Lower lobe of right lung (tissue), 2 donors: ENCODE measurements at regions not wholly inside any gene's neighbourhood (a gene's known extent, or its start where the extent isn't known, plus 50 kb on each side); places are given as distances from the start of the nearest gene placed in this dataset.

ENCODE experiments used
- ATAC-seq, 2 donors: fragments of 200-7000 bp; cut with Tn5 transposase; one replicate each; pipeline ENCODE4 v1.9.1; 2020 to 2022; ENCODE audit warnings: mild to moderate bottlenecking in 2 of 2, moderate library complexity in 2 of 2
- DNase-seq: peaks from one replicate; pipeline ENCODE4 v3.0.0-alpha.2; 2020
- H3K27ac ChIP-seq: fragments of 200-600 bp; one replicate; pipeline ENCODE4 v1.8.0; 2022
- H3K27me3 ChIP-seq: fragments of 200-600 bp; one replicate; pipeline ENCODE4 v1.8.0; 2022; ENCODE audit warnings: low read depth
- H3K36me3 ChIP-seq: fragments of 200-600 bp; one replicate; pipeline ENCODE4 v1.8.0; 2022; ENCODE audit warnings: mild to moderate bottlenecking
- H3K4me1 ChIP-seq: fragments of 200-600 bp; one replicate; pipeline ENCODE4 v1.8.0; 2022
- H3K4me3 ChIP-seq: fragments of 200-600 bp; one replicate; pipeline ENCODE4 v1.8.0; 2022; ENCODE audit warnings: mild to moderate bottlenecking
- H3K9me3 ChIP-seq: fragments of 200-600 bp; one replicate; pipeline ENCODE4 v1.8.0; 2022
- CTCF ChIP-seq: fragments of 200-600 bp; IDR thresholded peaks from one replicate; pipeline ENCODE4 v1.8.0; 2022; ENCODE audit warnings: antibody characterized with exemption, mild to moderate bottlenecking
- intact Hi-C: fragments of 100-400 bp; cut with DNase I; formaldehyde crosslinking; loops from one replicate; pipeline ENCODE4 v1.11.0; 2022
- donor health status: DM: no; HTN: yes; CAD: no; lungs with severe emphysema.

- intact Hi-C loops: no loop called here
- Histone ChIP-seq H3K36me3 (no peaks in the 10 kb centered on the region), H3K4me3 (no peak overlapping the region), H3K9me3 (no peaks in the 10 kb centered on the region), H3K4me1 (peaks cover 6% of the 10 kb centered on the region), H3K27ac (no peak overlapping the region), H3K27me3 (no peaks in the 10 kb centered on the region)
- TF ChIP-seq CTCF: no peak
- DNase-seq (no peak), ATAC-seq (no peak)
These were observed 139.2 kb upstream of the TTC29 start for GRCh38 chr4:147084861-147085260.

GRCh38 chr4:147085781-147086180 lies 140.1 kb upstream of the TTC29 start:
- no peak for TF ChIP-seq CTCF
- Histone ChIP-seq H3K36me3 (no peaks in the 10 kb centered on the region), H3K9me3 (no peaks in the 10 kb centered on the region), H3K27me3 (no peaks in the 10 kb centered on the region), H3K4me1 (no peaks in the 10 kb centered on the region), H3K27ac (no peak overlapping the region), H3K4me3 (no peak overlapping the region)
- no peak for DNase-seq
- intact Hi-C loops: no loop called here
- no peak for ATAC-seq

GRCh38 chr4:147088146-147088545 lies 142.5 kb upstream of the TTC29 start:
- Histone ChIP-seq H3K27ac (no peak overlapping the region), H3K9me3 (no peaks in the 10 kb centered on the region), H3K4me1 (no peaks in the 10 kb centered on the region), H3K27me3 (no peaks in the 10 kb centered on the region), H3K4me3 (no peak overlapping the region), H3K36me3 (no peaks in the 10 kb centered on the region)
- no peak for TF ChIP-seq CTCF
- DNase-seq: no peak
- intact Hi-C loops: no loop called here
- ATAC-seq: no peak

GRCh38 chr4:147090486-147090885 lies 144.8 kb upstream of the TTC29 start:
- Histone ChIP-seq H3K4me3 (no peak overlapping the region), H3K36me3 (no peaks in the 10 kb centered on the region), H3K4me1 (no peaks in the 10 kb centered on the region), H3K9me3 (no peaks in the 10 kb centered on the region), H3K27ac (no peak overlapping the region), H3K27me3 (no peaks in the 10 kb centered on the region)
- no peak for TF ChIP-seq CTCF
- intact Hi-C loops: loop anchor here (5.0 kb wide), 1 partner anchor 68 kb away; no protein-coding TSS in a partner anchor
- no peak for ATAC-seq
- DNase-seq: no peak

- Histone ChIP-seq H3K27ac (no peak overlapping the region), H3K27me3 (no peaks in the 10 kb centered on the region), H3K9me3 (no peaks in the 10 kb centered on the region), H3K4me3 (no peak overlapping the region), H3K36me3 (no peaks in the 10 kb centered on the region), H3K4me1 (no peaks in the 10 kb centered on the region)
- no peak for ATAC-seq
- intact Hi-C loops: loop anchor here (5.0 kb wide), 1 partner anchor 71 kb away; no protein-coding TSS in a partner anchor
- DNase-seq: no peak
- TF ChIP-seq CTCF: no peak
These were observed 147.5 kb upstream of the TTC29 start for GRCh38 chr4:147093206-147093605.

- Histone ChIP-seq H3K4me3 (no peak overlapping the region), H3K36me3 (no peaks in the 10 kb centered on the region), H3K27me3 (no peaks in the 10 kb centered on the region), H3K27ac (no peak overlapping the region), H3K9me3 (no peaks in the 10 kb centered on the region), H3K4me1 (no peaks in the 10 kb centered on the region)
- no peak for DNase-seq
- no peak for TF ChIP-seq CTCF
- peak; percentile 42 to 72 for ATAC-seq
- intact Hi-C loops: loop anchor here (5.0 kb wide), 1 partner anchor 72 kb away; no protein-coding TSS in a partner anchor
These were observed 148.6 kb upstream of the TTC29 start for GRCh38 chr4:147094238-147094637.
